NCI-H1930 (cell line): ENCODE measurements at regions not wholly inside any gene's neighbourhood (a gene's known extent, or its start where the extent isn't known, plus 50 kb on each side); places are given as distances from the start of the nearest gene placed in this dataset.
"Not testable (repeated sequence)": the region's sequence is repeated elsewhere in the genome, so short reads cannot be mapped to it uniquely, and the experiment has no call there.

Experiments used
- DNase-seq, 2 experiments: peaks; one replicate each; lab custom pipeline; 2025; lab: John Stamatoyannopoulos, UW

DNA sequence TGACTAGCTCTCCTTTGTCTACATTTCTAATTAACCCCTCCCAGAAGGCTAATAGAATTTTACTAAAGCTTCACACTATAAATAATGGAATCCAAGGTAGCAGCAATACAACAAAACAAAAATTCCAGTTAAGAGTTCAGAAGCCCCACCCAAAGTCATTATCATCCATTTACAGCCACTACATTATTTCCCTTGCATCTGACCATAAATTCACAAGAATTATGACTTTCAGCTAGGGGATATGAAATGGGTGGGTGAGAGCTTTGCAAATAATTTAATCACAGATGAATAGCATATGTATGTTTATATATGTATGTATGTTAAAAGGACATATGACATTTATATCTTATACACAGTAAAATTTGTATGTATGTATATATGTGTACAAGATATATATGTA, 65.3 kb upstream of the PTGDR start:
- DNase-seq: no peak

GRCh38 chr14:52190337-52190931, 77.1 kb upstream of the PTGDR start:
- DNase-seq: no peak

- no peak for DNase-seq
Measured at GRCh38 chr14:52189325-52189724, 78.2 kb upstream of the PTGDR start.

- no peak for DNase-seq
Measured at GRCh38 chr14:52188381-52188780, 79.1 kb upstream of the PTGDR start.

- DNase-seq: no peak
Measured at GRCh38 chr14:52185178-52185577, 82.3 kb upstream of the PTGDR start.

- no peak for DNase-seq
Measured at GRCh38 chr14:52182853-52183252, 84.6 kb upstream of the PTGDR start.

- no peak for DNase-seq
Measured at GRCh38 chr14:52179141-52179790, 88.2 kb upstream of the PTGDR start.

- DNase-seq: no peak
Measured at GRCh38 chr14:52175982-52176502, 91.5 kb upstream of the PTGDR start.

- DNase-seq: not testable (repeated sequence)
Measured at GRCh38 chr14:52171932-52172331, 95.6 kb upstream of the PTGDR start.

DNA sequence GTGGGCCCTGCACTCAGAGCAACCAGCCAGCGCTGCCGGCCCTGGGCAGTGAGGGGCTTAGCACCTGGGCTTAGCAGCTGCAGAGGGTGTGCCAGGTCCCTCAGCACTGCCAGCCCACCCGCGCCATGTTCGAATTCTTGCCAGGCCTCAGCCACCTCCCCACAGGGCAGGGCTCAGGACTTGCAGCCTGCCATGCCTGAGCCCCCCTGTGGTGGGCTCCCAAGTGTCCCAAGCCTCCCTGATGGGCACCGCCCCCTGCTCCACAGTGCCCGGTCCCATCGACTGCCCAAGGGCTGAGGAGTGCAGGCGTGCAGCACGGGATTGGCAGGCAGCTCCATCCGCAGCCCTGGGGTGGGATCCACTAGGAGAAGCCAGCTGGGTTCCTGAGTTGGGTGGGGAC, 98.0 kb upstream of the NID2 start:
- DNase-seq: no peak

DNA sequence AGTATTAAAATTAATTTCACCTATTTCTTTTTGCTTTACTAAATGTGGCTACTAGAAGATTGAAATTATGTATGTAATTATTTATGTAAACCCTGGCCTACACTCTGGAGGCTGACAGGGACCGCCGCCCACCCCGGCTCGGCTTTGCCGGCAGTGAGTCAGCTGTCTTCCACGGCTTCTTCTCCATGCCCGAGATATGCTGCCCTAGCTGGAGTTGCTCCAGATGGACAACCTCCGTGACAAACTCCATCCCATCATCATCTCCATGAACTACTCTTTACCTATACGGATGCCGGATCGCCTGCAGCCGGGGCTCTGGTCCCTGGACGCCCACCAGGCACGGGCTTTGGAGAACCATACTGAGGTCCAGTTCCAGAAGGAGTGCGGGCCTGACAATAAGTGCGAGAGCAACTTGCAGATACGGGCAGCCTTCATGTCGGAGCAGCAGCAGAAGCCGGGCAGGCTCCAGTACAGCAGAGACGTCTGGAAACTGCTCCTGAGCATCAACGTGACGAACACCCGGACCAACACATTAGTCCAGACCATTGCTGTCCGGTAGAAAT, 86.9 kb upstream of the NID2 start:
- no peak for DNase-seq

- DNase-seq: no peak
Measured at GRCh38 chr14:52154992-52155650, 86.3 kb upstream of the NID2 start.

DNA sequence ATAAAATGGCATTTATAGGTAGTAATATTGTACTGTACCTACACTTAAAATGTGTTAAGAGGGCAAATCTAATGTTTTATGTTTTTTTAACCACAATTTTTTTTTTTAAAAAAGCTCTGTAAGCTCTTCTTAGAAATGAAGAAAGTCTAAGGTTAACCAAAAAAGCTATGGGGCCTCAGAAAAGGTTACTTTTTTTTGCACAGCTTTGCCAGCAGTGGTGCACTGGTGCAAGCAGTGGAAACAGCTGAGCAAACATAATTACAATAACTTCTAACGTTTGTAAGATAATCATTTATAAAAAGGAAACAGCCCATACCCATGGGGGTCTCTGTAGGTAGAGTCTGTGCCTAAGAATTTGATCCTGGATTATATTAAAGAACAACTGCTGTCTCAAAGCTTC, 85.1 kb upstream of the NID2 start:
- DNase-seq: no peak

- DNase-seq: no peak
Measured at GRCh38 chr14:52150162-52150561, 81.3 kb upstream of the NID2 start.

DNA sequence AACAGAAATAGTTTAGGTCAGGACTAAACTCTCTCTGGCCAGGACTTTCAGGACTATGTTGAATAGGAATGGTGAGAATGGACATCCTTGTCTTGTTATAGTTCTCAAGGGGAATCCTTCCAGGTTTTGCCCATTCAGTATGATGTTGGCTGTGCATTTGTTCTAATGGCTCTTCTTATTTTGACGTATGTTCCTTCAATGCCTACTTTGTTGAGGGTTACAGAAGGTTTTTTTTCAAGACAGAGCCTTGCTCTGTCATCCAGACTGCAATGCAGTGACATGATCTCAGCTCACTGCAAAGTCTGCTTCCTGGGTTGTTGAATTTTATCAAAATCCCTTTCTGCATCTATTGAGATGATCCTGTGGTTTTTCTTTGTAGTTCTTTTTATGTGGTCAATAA, 79.5 kb upstream of the NID2 start:
- no peak for DNase-seq

- no peak for DNase-seq
Measured at GRCh38 chr14:52146504-52146903, 77.6 kb upstream of the NID2 start.

- DNase-seq: not testable (repeated sequence)
Measured at GRCh38 chr14:52144099-52144498, 75.2 kb upstream of the NID2 start.

DNA sequence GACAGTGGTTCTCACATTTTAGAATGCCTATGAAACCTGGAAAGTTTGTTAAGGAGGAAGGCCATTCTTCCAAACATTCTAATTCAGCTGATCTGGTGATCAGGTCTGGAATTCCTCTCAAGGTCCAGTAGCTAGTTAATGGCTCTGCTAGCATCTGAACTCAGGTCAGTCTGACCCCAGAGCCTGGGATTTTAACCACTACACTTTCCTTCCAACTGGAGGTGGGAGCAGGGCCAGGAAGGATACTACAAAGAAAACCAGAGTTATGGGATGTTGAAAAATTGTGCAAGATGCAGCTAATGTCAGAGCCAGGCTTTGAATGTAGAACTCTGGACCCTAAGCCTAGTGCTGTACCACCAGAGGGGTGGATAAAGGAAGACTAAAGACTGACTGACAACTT, 73.6 kb upstream of the NID2 start:
- no peak for DNase-seq

- peak; percentile 22 to 50 for DNase-seq
Measured at GRCh38 chr14:52131640-52132320, 62.9 kb upstream of the NID2 start.

DNA sequence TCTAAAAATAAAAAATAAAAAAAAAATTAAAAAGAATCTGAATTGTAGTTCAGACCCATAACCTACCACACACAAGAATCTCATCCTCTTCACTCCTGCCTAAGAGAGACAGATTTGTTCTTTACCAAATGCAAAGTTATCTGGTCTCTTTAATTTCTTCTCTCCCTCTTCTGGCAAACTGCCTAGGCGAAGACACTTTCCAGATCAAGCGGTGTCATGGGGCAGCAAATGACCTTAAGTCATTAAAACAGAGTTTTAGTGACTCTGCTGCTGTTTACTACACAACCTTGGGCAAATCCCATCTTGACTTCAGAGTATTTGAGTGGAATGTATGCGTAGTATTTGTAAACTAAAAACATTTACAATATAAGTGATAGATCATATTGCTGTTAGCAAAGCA, 60.9 kb upstream of the NID2 start:
- no peak for DNase-seq

DNA sequence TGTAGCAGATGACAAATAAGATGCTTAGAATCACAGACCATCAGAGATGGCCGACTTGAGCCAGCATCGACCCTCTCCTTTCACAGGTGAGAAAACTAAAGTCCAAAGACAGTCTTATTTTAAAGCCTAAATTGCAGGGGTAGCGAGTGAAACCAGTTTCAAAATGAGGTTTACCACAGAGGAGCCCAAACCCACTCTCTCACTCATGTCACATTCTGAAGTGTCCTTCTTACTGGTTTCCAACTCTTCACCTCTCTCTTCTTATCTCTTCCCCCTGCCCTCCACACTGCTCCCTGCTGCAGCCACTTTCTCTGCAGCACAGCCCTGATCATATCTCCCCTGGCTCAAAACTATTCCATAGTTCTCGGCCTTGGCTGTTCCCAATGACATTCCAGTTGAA, 57.0 kb upstream of the NID2 start:
- no peak for DNase-seq
